Gastroesophageal sphincter (tissue), 3 donors: ENCODE measurements at regions not wholly inside any gene's neighbourhood (a gene's known extent, or its start where the extent isn't known, plus 50 kb on each side); places are given as distances from the start of the nearest gene placed in this dataset.

ENCODE experiments used
- CTCF ChIP-seq, 4 experiments: fragments of 200-600 bp in 2 of 4; fragments of 450-650 bp in 2 of 4; sonication (generic) in 1 of 4; IDR thresholded peaks; one replicate each; pipeline ENCODE4 v1.5.1; 2017 to 2019; ENCODE audit warnings: antibody characterized with exemption in 4 of 4, mild to moderate bottlenecking in 2 of 4, moderate library complexity in 2 of 4
- EP300 ChIP-seq: sonication (generic); formaldehyde crosslinking; IDR thresholded peaks from one replicate; pipeline ENCODE4 v1.6.1; 2017; ENCODE audit warnings: antibody characterized with exemption, mild to moderate bottlenecking
- POLR2A ChIP-seq, 2 donors: fragments of 450-650 bp; IDR thresholded peaks; one replicate each; pipeline ENCODE4 v1.6.1; 2017; ENCODE audit warnings: antibody characterized with exemption in 2 of 2, mild to moderate bottlenecking in 2 of 2, moderate library complexity in 1 of 2
- POLR2AphosphoS5 ChIP-seq: sonication (generic); formaldehyde crosslinking; IDR thresholded peaks from one replicate; pipeline ENCODE4 v1.6.1; 2017; ENCODE audit warnings: antibody characterized with exemption

GRCh38 chr6:43913375-43914271, 143.6 kb downstream of the VEGFA start:
- TF ChIP-seq CTCF (IDR thresholded peaks at IDR 0.05) (no peak), EP300 (no peak), POLR2A (IDR thresholded peaks at IDR 0.05) (no peak), POLR2AphosphoS5 (no peak)
